RPMI8226 (cell line): ENCODE measurements at regions not wholly inside any gene's neighbourhood (a gene's known extent, or its start where the extent isn't known, plus 50 kb on each side); places are given as distances from the start of the nearest gene placed in this dataset.

Source experiments
- DNase-seq: peaks from one replicate; pipeline ENCODE4 v3.0.0-alpha.2; 2015

GRCh38 chr1:55634516-55634915 lies 419.4 kb upstream of the USP24 start:
- DNase-seq = no peak

GRCh38 chr1:55632906-55633305 lies 417.7 kb upstream of the USP24 start:
- no peak for DNase-seq

GRCh38 chr1:55632058-55632457 lies 416.9 kb upstream of the USP24 start:
- no peak for DNase-seq

GRCh38 chr1:55631509-55631908 lies 416.3 kb upstream of the USP24 start:
- no peak for DNase-seq

- DNase-seq = no peak
Measured at GRCh38 chr1:55626326-55626725, 411.2 kb upstream of the USP24 start.

- no peak for DNase-seq
Measured at GRCh38 chr1:55624766-55625165, 409.6 kb upstream of the USP24 start.

GRCh38 chr1:55623311-55623710 lies 408.1 kb upstream of the USP24 start:
- no peak for DNase-seq

GRCh38 chr1:55622074-55622473 lies 406.9 kb upstream of the USP24 start:
- DNase-seq = no peak

- DNase-seq = no peak
Measured at GRCh38 chr1:55618199-55618598, 403.0 kb upstream of the USP24 start.

GRCh38 chr1:55617288-55617982 lies 402.3 kb upstream of the USP24 start:
- DNase-seq = no peak

GRCh38 chr1:55612988-55613387 lies 397.8 kb upstream of the USP24 start:
- no peak for DNase-seq

- no peak for DNase-seq
Measured at GRCh38 chr1:55611123-55611522, 396.0 kb upstream of the USP24 start.

GRCh38 chr1:55610203-55610602 lies 395.0 kb upstream of the USP24 start:
- DNase-seq = no peak

GRCh38 chr1:55609630-55610029 lies 394.5 kb upstream of the USP24 start:
- no peak for DNase-seq

- no peak for DNase-seq
Measured at GRCh38 chr1:55605155-55605554, 390.0 kb upstream of the USP24 start.

GRCh38 chr1:55604749-55605148 lies 389.6 kb upstream of the USP24 start:
- no peak for DNase-seq

GRCh38 chr1:55604179-55604578 lies 389.0 kb upstream of the USP24 start:
- no peak for DNase-seq

GRCh38 chr1:55600242-55600641 lies 385.1 kb upstream of the USP24 start:
- DNase-seq = no peak

- no peak for DNase-seq
Measured at GRCh38 chr1:55597910-55598309, 382.7 kb upstream of the USP24 start.

- DNase-seq = no peak
Measured at GRCh38 chr1:55594701-55595100, 379.5 kb upstream of the USP24 start.

GRCh38 chr1:55593298-55593697 lies 378.1 kb upstream of the USP24 start:
- DNase-seq = no peak

GRCh38 chr1:55592122-55592521 lies 377.0 kb upstream of the USP24 start:
- DNase-seq = no peak

GRCh38 chr1:55589671-55590297 lies 374.6 kb upstream of the USP24 start:
- DNase-seq = no peak

- no peak for DNase-seq
Measured at GRCh38 chr1:55588309-55588708, 373.1 kb upstream of the USP24 start.

GRCh38 chr1:55586771-55587170 lies 371.6 kb upstream of the USP24 start:
- DNase-seq = no peak
